ENCODE measurements at regions not wholly inside any gene's neighbourhood (a gene's known extent, or its start where the extent isn't known, plus 50 kb on each side); places are given as distances from the start of the nearest gene placed in this dataset.
A peak's percentile ranks its signal among the peaks of the same experiment; 100 is the strongest.
"Not testable (repeated sequence)": the region's sequence is repeated elsewhere in the genome, so short reads cannot be mapped to it uniquely, and the experiment has no call there.

- not testable (repeated sequence) for DNase-seq; H3K4me3 Mint-ChIP-seq (ENCODE audit: unreplicated experiment); H3K27ac Mint-ChIP-seq (ENCODE audit: unreplicated experiment); H3K27me3 Mint-ChIP-seq (ENCODE audit: unreplicated experiment); H3K9me3 Mint-ChIP-seq (ENCODE audit: unreplicated experiment); H3K36me3 Mint-ChIP-seq (ENCODE audit: unreplicated experiment); H3K4me1 Mint-ChIP-seq (ENCODE audit: low read depth, unreplicated experiment)
Observed at GRCh38 chr6:58128549-58128948, 811.1 kb downstream of the PRIM2 start.

GRCh38 chr6:58129098-58129497 is 811.7 kb downstream of the PRIM2 start:
- not testable (repeated sequence) for H3K36me3 Mint-ChIP-seq (ENCODE audit: unreplicated experiment); H3K4me1 Mint-ChIP-seq (ENCODE audit: low read depth, unreplicated experiment); H3K27me3 Mint-ChIP-seq (ENCODE audit: unreplicated experiment); H3K27ac Mint-ChIP-seq (ENCODE audit: unreplicated experiment); DNase-seq; H3K4me3 Mint-ChIP-seq (ENCODE audit: unreplicated experiment); H3K9me3 Mint-ChIP-seq (ENCODE audit: unreplicated experiment)

- H3K27me3 Mint-ChIP-seq (ENCODE audit: unreplicated experiment); H3K27ac Mint-ChIP-seq (ENCODE audit: unreplicated experiment); H3K4me3 Mint-ChIP-seq (ENCODE audit: unreplicated experiment); DNase-seq; H3K4me1 Mint-ChIP-seq (ENCODE audit: low read depth, unreplicated experiment); H3K9me3 Mint-ChIP-seq (ENCODE audit: unreplicated experiment); H3K36me3 Mint-ChIP-seq (ENCODE audit: unreplicated experiment): not testable (repeated sequence)
Observed at GRCh38 chr6:58139746-58140145, 822.3 kb downstream of the PRIM2 start.

- H3K36me3 Mint-ChIP-seq (ENCODE audit: unreplicated experiment); H3K4me3 Mint-ChIP-seq (ENCODE audit: unreplicated experiment); H3K27ac Mint-ChIP-seq (ENCODE audit: unreplicated experiment); H3K27me3 Mint-ChIP-seq (ENCODE audit: unreplicated experiment); H3K4me1 Mint-ChIP-seq (ENCODE audit: low read depth, unreplicated experiment); H3K9me3 Mint-ChIP-seq (ENCODE audit: unreplicated experiment); DNase-seq: not testable (repeated sequence)
Observed at GRCh38 chr6:58171025-58171424, 853.6 kb downstream of the PRIM2 start.

GRCh38 chr6:58181557-58182065 is 864.2 kb downstream of the PRIM2 start:
- not testable (repeated sequence) for H3K36me3 Mint-ChIP-seq (ENCODE audit: unreplicated experiment); H3K27ac Mint-ChIP-seq (ENCODE audit: unreplicated experiment)

GRCh38 chr6:58185300-58185699 is 867.9 kb downstream of the PRIM2 start:
- not testable (repeated sequence) for H3K27ac Mint-ChIP-seq (ENCODE audit: unreplicated experiment); DNase-seq; H3K9me3 Mint-ChIP-seq (ENCODE audit: unreplicated experiment); H3K36me3 Mint-ChIP-seq (ENCODE audit: unreplicated experiment); H3K27me3 Mint-ChIP-seq (ENCODE audit: unreplicated experiment); H3K4me1 Mint-ChIP-seq (ENCODE audit: low read depth, unreplicated experiment); H3K4me3 Mint-ChIP-seq (ENCODE audit: unreplicated experiment)

More at GRCh38 chr6:58181557-58182065, 864.2 kb downstream of the PRIM2 start:
- H3K4me3 Mint-ChIP-seq (ENCODE audit: unreplicated experiment); DNase-seq; H3K4me1 Mint-ChIP-seq (ENCODE audit: low read depth, unreplicated experiment); H3K27me3 Mint-ChIP-seq (ENCODE audit: unreplicated experiment); H3K9me3 Mint-ChIP-seq (ENCODE audit: unreplicated experiment): not testable (repeated sequence)
- peak; percentile 42 for TF ChIP-seq CTCF (IDR thresholded peaks at IDR 0.05; ENCODE audit: partially characterized antibody, unreplicated experiment)

- H3K9me3 Mint-ChIP-seq (ENCODE audit: unreplicated experiment); H3K36me3 Mint-ChIP-seq (ENCODE audit: unreplicated experiment); H3K4me3 Mint-ChIP-seq (ENCODE audit: unreplicated experiment); H3K27ac Mint-ChIP-seq (ENCODE audit: unreplicated experiment); H3K27me3 Mint-ChIP-seq (ENCODE audit: unreplicated experiment); DNase-seq; H3K4me1 Mint-ChIP-seq (ENCODE audit: low read depth, unreplicated experiment): not testable (repeated sequence)
Observed at GRCh38 chr6:58193209-58193608, 875.8 kb downstream of the PRIM2 start.

- no peak for TF ChIP-seq CTCF (IDR thresholded peaks at IDR 0.05; ENCODE audit: partially characterized antibody, unreplicated experiment)
- H3K9me3 Mint-ChIP-seq (ENCODE audit: unreplicated experiment): no peaks in the 10 kb centered on the region
- no peak for DNase-seq
- H3K36me3 Mint-ChIP-seq (ENCODE audit: unreplicated experiment): no peaks in the 10 kb centered on the region
- no peaks in the 10 kb centered on the region for H3K4me1 Mint-ChIP-seq (ENCODE audit: low read depth, unreplicated experiment)
- no peak overlapping the region for H3K4me3 Mint-ChIP-seq (ENCODE audit: unreplicated experiment)
- H3K27ac Mint-ChIP-seq (ENCODE audit: unreplicated experiment): no peak overlapping the region
- H3K27me3 Mint-ChIP-seq (ENCODE audit: unreplicated experiment): peaks cover 2% of the 10 kb centered on the region
Observed at GRCh38 chr6:58198301-58198700, 880.9 kb downstream of the PRIM2 start.

- not testable (repeated sequence) for DNase-seq; H3K36me3 Mint-ChIP-seq (ENCODE audit: unreplicated experiment); H3K4me3 Mint-ChIP-seq (ENCODE audit: unreplicated experiment); H3K27me3 Mint-ChIP-seq (ENCODE audit: unreplicated experiment); H3K4me1 Mint-ChIP-seq (ENCODE audit: low read depth, unreplicated experiment); H3K27ac Mint-ChIP-seq (ENCODE audit: unreplicated experiment); H3K9me3 Mint-ChIP-seq (ENCODE audit: unreplicated experiment)
Observed at GRCh38 chr6:58237124-58237523, 919.7 kb downstream of the PRIM2 start.

- H3K4me1 Mint-ChIP-seq (ENCODE audit: low read depth, unreplicated experiment); H3K9me3 Mint-ChIP-seq (ENCODE audit: unreplicated experiment); H3K4me3 Mint-ChIP-seq (ENCODE audit: unreplicated experiment); H3K27me3 Mint-ChIP-seq (ENCODE audit: unreplicated experiment); H3K27ac Mint-ChIP-seq (ENCODE audit: unreplicated experiment); H3K36me3 Mint-ChIP-seq (ENCODE audit: unreplicated experiment); DNase-seq: not testable (repeated sequence)
Observed at GRCh38 chr6:58238421-58238820, 921.0 kb downstream of the PRIM2 start.

GRCh38 chr6:58257625-58258024 is 940.2 kb downstream of the PRIM2 start:
- not testable (repeated sequence) for H3K4me3 Mint-ChIP-seq (ENCODE audit: unreplicated experiment); DNase-seq; H3K27ac Mint-ChIP-seq (ENCODE audit: unreplicated experiment); H3K4me1 Mint-ChIP-seq (ENCODE audit: low read depth, unreplicated experiment); H3K27me3 Mint-ChIP-seq (ENCODE audit: unreplicated experiment); H3K36me3 Mint-ChIP-seq (ENCODE audit: unreplicated experiment)
- peaks cover 13% of the 10 kb centered on the region for H3K9me3 Mint-ChIP-seq (ENCODE audit: unreplicated experiment)

Measured in glutamatergic neuron (in vitro differentiated cells).